HL-60 (cell line): ENCODE measurements at regions not wholly inside any gene's neighbourhood (a gene's known extent, or its start where the extent isn't known, plus 50 kb on each side); places are given as distances from the start of the nearest gene placed in this dataset.

Experiments
- DNase-seq, 2 experiments: peaks; one replicate each; pipeline ENCODE4 v3.0.0-alpha.2; 2010 to 2020; ENCODE audit warnings: low read depth in 1 of 2, low spot score in 1 of 2
- H3K27ac ChIP-seq: fragments of 250-450 bp; sonication (Bioruptor Pico); replicated peaks from 2 replicates; pipeline ENCODE4 v1.5.1; 2020; ENCODE audit warnings: mild to moderate bottlenecking, moderate library complexity
- H3K27me3 ChIP-seq: fragments of 250-450 bp; sonication (Bioruptor Pico); 2 replicates; pipeline ENCODE4 v1.5.1; 2021; ENCODE audit warnings: mild to moderate bottlenecking, moderate library complexity; ENCODE audit not compliant: insufficient read depth, poor library complexity, severe bottlenecking
- H3K4me3 ChIP-seq: replicated peaks from 2 replicates; pipeline ENCODE4 v1.5.1; 2011; ENCODE audit warnings: mild to moderate bottlenecking, control low read depth, low read length; ENCODE audit not compliant: insufficient read depth
- GABPA ChIP-seq: IDR thresholded peaks from 2 replicates; pipeline ENCODE4 v1.6.1; 2012; ENCODE audit warnings: low read depth
- POLR2AphosphoS5 ChIP-seq: IDR thresholded peaks from 2 replicates; pipeline ENCODE4 v1.6.1; 2012; ENCODE audit warnings: low read depth
- SPI1 ChIP-seq: IDR thresholded peaks from 2 replicates; pipeline ENCODE4 v1.6.1; 2012; ENCODE audit warnings: low read depth, mild to moderate bottlenecking, borderline replicate concordance
- TF ChIP-seq, protein P1 (sequence below): IDR thresholded peaks from one replicate; pipeline ENCODE4 v1.5.1; 2011; ENCODE audit warnings: low read length, control low read depth, inconsistent platforms; ENCODE audit not compliant: insufficient read depth
- TF ChIP-seq, protein P2 (sequence below): IDR thresholded peaks from 2 replicates; pipeline ENCODE4 v1.6.1; 2012; ENCODE audit warnings: low read depth; ENCODE audit not compliant: insufficient replicate concordance

- TF ChIP-seq SPI1 (no peak), POLR2AphosphoS5 (no peak), GABPA (no peak)
- TF ChIP-seq, protein P1, sequence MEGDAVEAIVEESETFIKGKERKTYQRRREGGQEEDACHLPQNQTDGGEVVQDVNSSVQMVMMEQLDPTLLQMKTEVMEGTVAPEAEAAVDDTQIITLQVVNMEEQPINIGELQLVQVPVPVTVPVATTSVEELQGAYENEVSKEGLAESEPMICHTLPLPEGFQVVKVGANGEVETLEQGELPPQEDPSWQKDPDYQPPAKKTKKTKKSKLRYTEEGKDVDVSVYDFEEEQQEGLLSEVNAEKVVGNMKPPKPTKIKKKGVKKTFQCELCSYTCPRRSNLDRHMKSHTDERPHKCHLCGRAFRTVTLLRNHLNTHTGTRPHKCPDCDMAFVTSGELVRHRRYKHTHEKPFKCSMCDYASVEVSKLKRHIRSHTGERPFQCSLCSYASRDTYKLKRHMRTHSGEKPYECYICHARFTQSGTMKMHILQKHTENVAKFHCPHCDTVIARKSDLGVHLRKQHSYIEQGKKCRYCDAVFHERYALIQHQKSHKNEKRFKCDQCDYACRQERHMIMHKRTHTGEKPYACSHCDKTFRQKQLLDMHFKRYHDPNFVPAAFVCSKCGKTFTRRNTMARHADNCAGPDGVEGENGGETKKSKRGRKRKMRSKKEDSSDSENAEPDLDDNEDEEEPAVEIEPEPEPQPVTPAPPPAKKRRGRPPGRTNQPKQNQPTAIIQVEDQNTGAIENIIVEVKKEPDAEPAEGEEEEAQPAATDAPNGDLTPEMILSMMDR, result no peak
- TF ChIP-seq, protein P2, sequence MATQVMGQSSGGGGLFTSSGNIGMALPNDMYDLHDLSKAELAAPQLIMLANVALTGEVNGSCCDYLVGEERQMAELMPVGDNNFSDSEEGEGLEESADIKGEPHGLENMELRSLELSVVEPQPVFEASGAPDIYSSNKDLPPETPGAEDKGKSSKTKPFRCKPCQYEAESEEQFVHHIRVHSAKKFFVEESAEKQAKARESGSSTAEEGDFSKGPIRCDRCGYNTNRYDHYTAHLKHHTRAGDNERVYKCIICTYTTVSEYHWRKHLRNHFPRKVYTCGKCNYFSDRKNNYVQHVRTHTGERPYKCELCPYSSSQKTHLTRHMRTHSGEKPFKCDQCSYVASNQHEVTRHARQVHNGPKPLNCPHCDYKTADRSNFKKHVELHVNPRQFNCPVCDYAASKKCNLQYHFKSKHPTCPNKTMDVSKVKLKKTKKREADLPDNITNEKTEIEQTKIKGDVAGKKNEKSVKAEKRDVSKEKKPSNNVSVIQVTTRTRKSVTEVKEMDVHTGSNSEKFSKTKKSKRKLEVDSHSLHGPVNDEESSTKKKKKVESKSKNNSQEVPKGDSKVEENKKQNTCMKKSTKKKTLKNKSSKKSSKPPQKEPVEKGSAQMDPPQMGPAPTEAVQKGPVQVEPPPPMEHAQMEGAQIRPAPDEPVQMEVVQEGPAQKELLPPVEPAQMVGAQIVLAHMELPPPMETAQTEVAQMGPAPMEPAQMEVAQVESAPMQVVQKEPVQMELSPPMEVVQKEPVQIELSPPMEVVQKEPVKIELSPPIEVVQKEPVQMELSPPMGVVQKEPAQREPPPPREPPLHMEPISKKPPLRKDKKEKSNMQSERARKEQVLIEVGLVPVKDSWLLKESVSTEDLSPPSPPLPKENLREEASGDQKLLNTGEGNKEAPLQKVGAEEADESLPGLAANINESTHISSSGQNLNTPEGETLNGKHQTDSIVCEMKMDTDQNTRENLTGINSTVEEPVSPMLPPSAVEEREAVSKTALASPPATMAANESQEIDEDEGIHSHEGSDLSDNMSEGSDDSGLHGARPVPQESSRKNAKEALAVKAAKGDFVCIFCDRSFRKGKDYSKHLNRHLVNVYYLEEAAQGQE, result no peak
These were observed 249.8 kb upstream of the LYZL1 start for GRCh38 chr10:29039091-29039490.

GRCh38 chr10:29039677-29040189 is 249.1 kb upstream of the LYZL1 start:
- DNase-seq, result no peak
- H3K27ac ChIP-seq, result no peak overlapping the region
- TF ChIP-seq, protein P1, result no peak
- no peaks in the 10 kb centered on the region for H3K27me3 ChIP-seq
- no peak overlapping the region for H3K4me3 ChIP-seq

More at GRCh38 chr10:29039091-29039490, 249.8 kb upstream of the LYZL1 start:
- no peak for DNase-seq
- Histone ChIP-seq H3K4me3 (no peak overlapping the region), H3K27me3 (no peaks in the 10 kb centered on the region), H3K27ac (no peak overlapping the region)

DNA sequence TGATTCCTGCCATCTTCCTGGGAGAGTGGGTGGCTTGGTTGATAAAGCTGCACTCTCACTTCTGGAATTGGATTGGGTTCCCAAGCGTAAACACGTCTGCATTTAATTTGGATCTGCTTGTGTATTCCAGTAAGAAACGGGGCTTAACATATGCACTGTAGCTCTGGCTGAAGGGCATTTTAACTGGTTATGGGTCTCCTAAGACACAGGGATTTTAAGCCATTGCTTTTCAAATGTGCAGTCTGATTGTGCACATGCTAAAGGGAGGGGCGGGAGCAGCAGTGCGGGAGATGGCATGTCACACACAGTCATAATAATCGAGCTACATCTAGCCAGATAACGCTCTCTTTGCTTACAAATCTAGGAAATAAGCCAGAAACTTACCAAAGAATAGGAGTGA is 247.3 kb upstream of the LYZL1 start:
- no peaks in the 10 kb centered on the region for H3K27me3 ChIP-seq
- no peak for DNase-seq
- TF ChIP-seq, protein P2, result no peak
- TF ChIP-seq SPI1 (no peak), GABPA (no peak), POLR2AphosphoS5 (no peak)
- TF ChIP-seq, protein P1, result no peak
- H3K27ac ChIP-seq, result no peak overlapping the region
- H3K4me3 ChIP-seq, result no peak overlapping the region

- H3K27me3 ChIP-seq, result no peaks in the 10 kb centered on the region
- H3K4me3 ChIP-seq, result no peak overlapping the region
- no peak overlapping the region for H3K27ac ChIP-seq
- no peak for TF ChIP-seq GABPA
- TF ChIP-seq, protein P1, result no peak
- TF ChIP-seq, protein P2, result no peak
- no peak for DNase-seq
These were observed 240.4 kb upstream of the LYZL1 start for GRCh38 chr10:29048506-29048905.
